RWPE1 (cell line): ENCODE measurements at regions not wholly inside any gene's neighbourhood (a gene's known extent, or its start where the extent isn't known, plus 50 kb on each side); places are given as distances from the start of the nearest gene placed in this dataset.
"Not testable (repeated sequence)": the region's sequence is repeated elsewhere in the genome, so short reads cannot be mapped to it uniquely, and the experiment has no call there.

Experiments
- CTCF ChIA-PET: fragments of 350-600 bp; sonication (Branson Sonifier 250); formaldehyde crosslinking; extraction: SDS; loops from one replicate; lab custom pipeline; 2021; lab: Yijun Ruan, JAX
- POLR2A ChIA-PET: fragments of 400-600 bp; formaldehyde crosslinking; extraction: SDS; loops from one replicate; lab custom pipeline; 2020; ENCODE audit warnings: antibody characterized with exemption; ENCODE audit not compliant: low non-redundant PET; lab: Yijun Ruan, JAX
- DNase-seq: peaks from one replicate; pipeline ENCODE4 v3.0.0; 2012; ENCODE audit warnings: low spot score
- H3K27ac ChIP-seq: fragments of 450-650 bp; 2 replicates; pipeline ENCODE4 v1.5.1; 2017
- TF ChIP-seq, protein P1 (sequence below): fragments of 450-650 bp; conservative IDR thresholded peaks from 2 replicates; pipeline ENCODE4 v1.5.1; 2017; ENCODE audit warnings: low read depth, mild to moderate bottlenecking

DNA sequence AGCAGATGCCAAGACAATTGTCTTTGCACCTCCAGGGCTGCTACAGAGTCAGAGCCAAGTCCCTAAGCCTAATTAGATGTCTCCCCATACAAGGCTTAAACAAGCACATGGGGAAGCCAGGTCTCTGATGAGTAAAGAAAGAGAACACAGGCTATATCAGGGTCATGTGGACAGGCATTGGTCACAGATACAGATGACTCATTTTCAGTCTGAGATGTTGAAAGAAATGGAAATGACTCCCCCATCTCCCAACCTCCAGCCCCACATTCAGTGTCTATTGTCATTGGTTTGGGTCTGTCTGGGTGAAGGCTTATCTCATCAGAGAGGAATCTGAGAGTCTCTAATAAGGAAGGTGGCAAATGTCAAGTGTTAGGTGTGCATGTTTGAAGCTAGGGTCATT is 290.1 kb upstream of the KIAA1217 start:
- TF ChIP-seq, protein P1, sequence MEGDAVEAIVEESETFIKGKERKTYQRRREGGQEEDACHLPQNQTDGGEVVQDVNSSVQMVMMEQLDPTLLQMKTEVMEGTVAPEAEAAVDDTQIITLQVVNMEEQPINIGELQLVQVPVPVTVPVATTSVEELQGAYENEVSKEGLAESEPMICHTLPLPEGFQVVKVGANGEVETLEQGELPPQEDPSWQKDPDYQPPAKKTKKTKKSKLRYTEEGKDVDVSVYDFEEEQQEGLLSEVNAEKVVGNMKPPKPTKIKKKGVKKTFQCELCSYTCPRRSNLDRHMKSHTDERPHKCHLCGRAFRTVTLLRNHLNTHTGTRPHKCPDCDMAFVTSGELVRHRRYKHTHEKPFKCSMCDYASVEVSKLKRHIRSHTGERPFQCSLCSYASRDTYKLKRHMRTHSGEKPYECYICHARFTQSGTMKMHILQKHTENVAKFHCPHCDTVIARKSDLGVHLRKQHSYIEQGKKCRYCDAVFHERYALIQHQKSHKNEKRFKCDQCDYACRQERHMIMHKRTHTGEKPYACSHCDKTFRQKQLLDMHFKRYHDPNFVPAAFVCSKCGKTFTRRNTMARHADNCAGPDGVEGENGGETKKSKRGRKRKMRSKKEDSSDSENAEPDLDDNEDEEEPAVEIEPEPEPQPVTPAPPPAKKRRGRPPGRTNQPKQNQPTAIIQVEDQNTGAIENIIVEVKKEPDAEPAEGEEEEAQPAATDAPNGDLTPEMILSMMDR, result no peak
- ChIA-PET CTCF (no interaction called here), POLR2A (no interaction called here)
- no peak overlapping the region for H3K27ac ChIP-seq
- DNase-seq, result no peak

DNA sequence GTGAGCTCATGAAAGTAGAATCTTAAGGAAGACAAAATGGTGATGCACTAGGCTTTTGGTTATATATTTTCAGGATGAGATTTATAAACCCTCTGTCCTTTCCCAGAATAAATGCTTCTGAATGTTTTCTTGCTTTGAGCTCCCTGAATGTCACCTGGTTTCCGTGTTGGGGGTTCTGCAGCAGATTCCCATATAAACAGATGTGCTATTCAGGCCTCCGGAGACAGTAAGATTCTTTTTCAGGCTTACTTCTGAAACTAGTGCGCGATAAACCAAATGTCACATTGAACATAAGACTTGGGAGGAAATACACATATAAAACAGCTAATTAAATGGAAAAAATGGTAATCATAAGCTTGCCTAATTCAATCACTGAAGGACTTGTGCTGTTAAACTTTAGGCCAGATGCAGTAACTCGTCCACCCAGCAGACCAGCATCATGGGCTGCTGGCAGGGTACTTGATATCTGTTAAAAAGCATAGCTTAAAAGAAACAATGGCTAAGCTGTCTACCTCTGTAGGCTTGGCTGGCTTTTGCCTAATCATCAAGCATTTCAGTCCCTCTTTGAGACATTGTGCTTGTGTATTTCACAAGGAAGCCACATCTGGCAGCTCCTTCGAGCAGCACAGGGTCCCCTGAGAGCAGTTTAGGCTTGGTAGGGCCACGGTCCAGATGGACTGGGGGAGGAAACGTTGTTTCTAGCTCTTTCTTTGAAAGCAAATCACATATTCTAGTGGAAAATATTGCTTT is 281.2 kb upstream of the KIAA1217 start:
- TF ChIP-seq, protein P1, result no peak
- DNase-seq, result no peak
- ChIA-PET POLR2A (no interaction called here), CTCF (interaction anchor here (0.6 kb wide), 1 partner anchor 172 kb away, joined by 4 read pairs; no protein-coding TSS in a partner anchor)
- H3K27ac ChIP-seq, result no peak overlapping the region

DNA sequence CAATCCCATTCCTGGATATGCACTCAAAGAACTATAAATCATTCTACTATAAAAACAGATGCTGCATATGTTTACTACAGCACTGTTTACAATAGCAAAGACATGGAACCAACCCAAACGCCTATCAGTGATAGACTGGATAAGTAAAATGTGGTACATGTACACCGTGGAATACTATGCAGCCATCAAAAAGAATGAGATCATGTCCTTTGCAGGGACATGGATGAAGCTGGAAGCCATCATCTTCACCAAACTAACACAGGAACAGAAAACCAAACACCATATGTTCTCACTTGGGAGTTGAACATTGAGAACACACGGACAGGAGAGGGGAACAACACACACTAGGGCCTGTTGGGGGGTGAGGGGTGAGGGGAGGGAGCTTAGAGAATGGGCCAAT is 274.9 kb upstream of the KIAA1217 start:
- POLR2A ChIA-PET, CTCF ChIA-PET, DNase-seq, H3K27ac ChIP-seq: not testable (repeated sequence)

DNA sequence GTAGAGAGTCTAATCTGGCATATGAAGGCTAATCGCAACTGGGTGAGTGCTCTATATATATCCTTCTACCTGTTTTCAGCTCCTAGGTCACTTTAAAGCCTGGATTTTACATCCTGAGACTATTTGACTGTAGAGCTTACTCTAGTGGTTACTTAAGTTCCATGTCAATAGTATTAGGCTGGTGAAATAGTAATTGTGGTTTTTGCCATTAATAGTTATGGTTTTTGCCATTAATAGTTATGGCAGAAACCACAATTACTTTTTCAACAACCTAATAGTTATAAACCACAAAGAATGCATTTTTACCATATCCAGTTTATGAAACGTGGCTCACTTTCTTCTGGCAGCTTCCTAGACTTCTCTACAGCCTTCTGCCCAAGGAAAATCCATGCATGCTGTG is 263.1 kb upstream of the KIAA1217 start:
- TF ChIP-seq, protein P1, result no peak
- ChIA-PET POLR2A (no interaction called here), CTCF (interaction anchor here (0.6 to 0.7 kb wide), 2 partner anchors 15 to 49 kb away, joined by 3 to 4 read pairs; no protein-coding TSS in a partner anchor)
- no peak for DNase-seq
- no peak overlapping the region for H3K27ac ChIP-seq

DNA sequence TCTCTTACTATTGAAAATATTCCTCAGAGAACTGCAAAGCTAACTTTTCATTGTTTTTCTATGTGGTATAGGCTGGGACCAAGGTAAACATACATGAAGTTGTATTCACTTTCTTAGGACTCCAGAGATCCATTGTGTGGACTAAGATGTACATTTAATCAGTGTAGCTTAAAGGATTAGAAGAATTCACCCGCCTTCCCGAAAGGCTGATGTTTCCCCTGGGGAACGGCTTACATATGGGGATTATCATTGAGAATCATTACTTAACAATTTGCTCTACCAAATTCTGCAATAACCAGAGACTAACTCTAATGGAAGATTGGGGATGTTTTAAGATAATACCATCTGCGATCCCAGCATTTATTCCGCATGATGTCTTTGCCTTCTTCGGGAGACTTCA is 257.1 kb upstream of the KIAA1217 start:
- no peak overlapping the region for H3K27ac ChIP-seq
- DNase-seq, result no peak
- POLR2A ChIA-PET, result no interaction called here
- CTCF ChIA-PET, result interaction anchor here (0.6 kb wide), 1 partner anchor 214 kb away, joined by 4 read pairs; no protein-coding TSS in a partner anchor
- TF ChIP-seq, protein P1, result no peak

DNA sequence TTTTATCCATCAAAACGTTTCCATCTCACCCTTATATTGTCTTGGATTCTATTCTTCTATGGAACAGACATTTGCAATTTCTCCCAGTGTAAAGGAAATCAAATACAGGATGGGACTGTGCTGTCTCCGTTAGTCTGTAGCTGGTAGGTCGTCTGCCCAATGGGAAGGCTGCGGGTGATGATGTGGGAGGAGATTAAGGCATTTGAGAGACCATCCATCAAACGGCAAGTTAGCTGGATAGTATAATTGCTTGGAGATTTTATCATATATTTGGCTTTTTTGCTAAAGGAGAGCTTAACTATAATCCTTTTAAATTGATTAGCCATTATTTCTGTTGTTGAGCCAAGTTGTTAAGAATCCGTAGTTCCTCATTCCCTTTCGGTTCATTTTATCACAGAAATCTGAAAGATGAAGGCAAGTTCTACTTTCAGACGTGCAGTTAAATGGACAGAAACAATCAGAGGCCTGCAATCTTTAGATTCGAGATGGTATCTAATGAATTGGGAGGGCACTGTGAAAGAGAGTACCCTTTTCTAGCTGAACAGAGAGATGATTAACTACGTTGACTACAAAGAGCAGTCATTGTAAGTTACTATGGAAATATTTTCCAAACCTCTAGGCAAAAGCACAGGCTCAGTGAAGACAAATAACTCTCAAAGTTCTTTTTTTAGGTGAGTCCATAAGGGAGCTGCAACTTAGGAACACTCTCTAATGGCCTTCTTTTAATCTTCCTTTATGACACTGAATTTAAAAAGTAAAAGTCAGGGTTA is 253.3 kb upstream of the KIAA1217 start:
- no peak for DNase-seq

More for the DNA sequence above, 253.3 kb upstream of the KIAA1217 start:
- H3K27ac ChIP-seq, result no peak overlapping the region
- POLR2A ChIA-PET, result no interaction called here
- TF ChIP-seq, protein P1, result no peak
- CTCF ChIA-PET, result no interaction called here
